Stimulated activated naive CD8-positive, alpha-beta T cell treated with anti-CD3 and anti-CD28 coated beads, Interleukin-15, Interleukin-2, amounts not matched to agents 100 ng/mL and 50 ng/mL, for 24 hours (primary cell): ENCODE measurements at regions not wholly inside any gene's neighbourhood (a gene's known extent, or its start where the extent isn't known, plus 50 kb on each side); places are given as distances from the start of the nearest gene placed in this dataset.

Experiments
- H3K27ac Mint-ChIP-seq: one replicate; pipeline ENCODE4 v1.8.0; 2021; ENCODE audit warnings: mild to moderate bottlenecking, mixed read lengths
- H3K27me3 Mint-ChIP-seq: one replicate; pipeline ENCODE4 v1.8.0; 2021; ENCODE audit warnings: mixed read lengths
- H3K36me3 Mint-ChIP-seq: one replicate; pipeline ENCODE4 v1.8.0; 2021; ENCODE audit warnings: low read depth, mixed read lengths
- H3K4me1 Mint-ChIP-seq: one replicate; pipeline ENCODE4 v1.8.0; 2021; ENCODE audit warnings: low read depth, mixed read lengths
- H3K4me3 Mint-ChIP-seq: one replicate; pipeline ENCODE4 v1.8.0; 2021; ENCODE audit warnings: mild to moderate bottlenecking, mixed read lengths
- H3K9me3 Mint-ChIP-seq: one replicate; pipeline ENCODE4 v1.8.0; 2021; ENCODE audit warnings: mixed read lengths

GRCh38 chr1:87182611-87183010 lies 146.1 kb upstream of the LMO4 start:
- Mint-ChIP-seq H3K27me3 (peaks cover 36% of the 10 kb centered on the region), H3K4me1 (no peaks in the 10 kb centered on the region), H3K4me3 (no peak overlapping the region), H3K27ac (no peak overlapping the region), H3K36me3 (no peaks in the 10 kb centered on the region), H3K9me3 (no peaks in the 10 kb centered on the region)

- Mint-ChIP-seq H3K27ac (no peak overlapping the region), H3K27me3 (peaks cover 27% of the 10 kb centered on the region), H3K9me3 (no peaks in the 10 kb centered on the region), H3K4me1 (no peaks in the 10 kb centered on the region), H3K36me3 (no peaks in the 10 kb centered on the region), H3K4me3 (no peak overlapping the region)
Measured at GRCh38 chr1:87185077-87185476, 143.6 kb upstream of the LMO4 start.

- peaks cover 29% of the 10 kb centered on the region for H3K27me3 Mint-ChIP-seq
- H3K36me3 Mint-ChIP-seq = no peaks in the 10 kb centered on the region
- no peak overlapping the region for H3K4me3 Mint-ChIP-seq
- no peaks in the 10 kb centered on the region for H3K4me1 Mint-ChIP-seq
- no peaks in the 10 kb centered on the region for H3K9me3 Mint-ChIP-seq
- no peak overlapping the region for H3K27ac Mint-ChIP-seq
Measured at GRCh38 chr1:87186346-87186745, 142.3 kb upstream of the LMO4 start.

- peaks cover 32% of the 10 kb centered on the region for H3K27me3 Mint-ChIP-seq
- no peaks in the 10 kb centered on the region for H3K36me3 Mint-ChIP-seq
- no peaks in the 10 kb centered on the region for H3K4me1 Mint-ChIP-seq
- H3K27ac Mint-ChIP-seq = no peak overlapping the region
- no peak overlapping the region for H3K4me3 Mint-ChIP-seq
- no peaks in the 10 kb centered on the region for H3K9me3 Mint-ChIP-seq
Measured at GRCh38 chr1:87188640-87189039, 140.0 kb upstream of the LMO4 start.

- Mint-ChIP-seq H3K36me3 (peaks cover 4% of the 10 kb centered on the region), H3K9me3 (peaks cover 7% of the 10 kb centered on the region), H3K4me3 (no peak overlapping the region), H3K27ac (no peak overlapping the region), H3K27me3 (peaks cover 26% of the 10 kb centered on the region), H3K4me1 (no peaks in the 10 kb centered on the region)
Measured at GRCh38 chr1:87190402-87190801, 138.3 kb upstream of the LMO4 start.

- Mint-ChIP-seq H3K27ac (no peak overlapping the region), H3K36me3 (peaks cover 4% of the 10 kb centered on the region), H3K4me3 (no peak overlapping the region), H3K27me3 (peaks cover 26% of the 10 kb centered on the region), H3K9me3 (peaks cover 10% of the 10 kb centered on the region), H3K4me1 (no peaks in the 10 kb centered on the region)
Measured at GRCh38 chr1:87191646-87192045, 137.0 kb upstream of the LMO4 start.

GRCh38 chr1:87194271-87194774 lies 134.4 kb upstream of the LMO4 start:
- no peaks in the 10 kb centered on the region for H3K4me1 Mint-ChIP-seq
- H3K27ac Mint-ChIP-seq = no peak overlapping the region
- peaks cover 26% of the 10 kb centered on the region for H3K27me3 Mint-ChIP-seq
- peaks cover 10% of the 10 kb centered on the region for H3K9me3 Mint-ChIP-seq
- H3K4me3 Mint-ChIP-seq = no peak overlapping the region
- H3K36me3 Mint-ChIP-seq = peaks cover 4% of the 10 kb centered on the region

GRCh38 chr1:87194856-87195255 lies 133.8 kb upstream of the LMO4 start:
- H3K27me3 Mint-ChIP-seq = peaks cover 30% of the 10 kb centered on the region
- no peaks in the 10 kb centered on the region for H3K4me1 Mint-ChIP-seq
- H3K9me3 Mint-ChIP-seq = peaks cover 10% of the 10 kb centered on the region
- peaks cover 4% of the 10 kb centered on the region for H3K36me3 Mint-ChIP-seq
- no peak overlapping the region for H3K27ac Mint-ChIP-seq
- no peak overlapping the region for H3K4me3 Mint-ChIP-seq

GRCh38 chr1:87196110-87196827 lies 132.4 kb upstream of the LMO4 start:
- peaks cover 4% of the 10 kb centered on the region for H3K36me3 Mint-ChIP-seq
- peaks cover 36% of the 10 kb centered on the region for H3K27me3 Mint-ChIP-seq
- H3K27ac Mint-ChIP-seq = no peak overlapping the region
- H3K9me3 Mint-ChIP-seq = peaks cover 10% of the 10 kb centered on the region
- no peak overlapping the region for H3K4me3 Mint-ChIP-seq
- H3K4me1 Mint-ChIP-seq = no peaks in the 10 kb centered on the region

GRCh38 chr1:87197156-87197555 lies 131.5 kb upstream of the LMO4 start:
- peaks cover 4% of the 10 kb centered on the region for H3K36me3 Mint-ChIP-seq
- no peak overlapping the region for H3K27ac Mint-ChIP-seq
- peaks cover 35% of the 10 kb centered on the region for H3K27me3 Mint-ChIP-seq
- H3K4me3 Mint-ChIP-seq = no peak overlapping the region
- H3K9me3 Mint-ChIP-seq = peaks cover 10% of the 10 kb centered on the region
- peaks cover 2% of the 10 kb centered on the region for H3K4me1 Mint-ChIP-seq

- Mint-ChIP-seq H3K36me3 (peaks cover 4% of the 10 kb centered on the region), H3K9me3 (peaks cover 10% of the 10 kb centered on the region), H3K4me3 (no peak overlapping the region), H3K4me1 (peaks cover 7% of the 10 kb centered on the region), H3K27ac (no peak overlapping the region), H3K27me3 (peaks cover 37% of the 10 kb centered on the region)
Measured at GRCh38 chr1:87197641-87198040, 131.0 kb upstream of the LMO4 start.

- Mint-ChIP-seq H3K9me3 (no peaks in the 10 kb centered on the region), H3K27ac (no peak overlapping the region), H3K36me3 (no peaks in the 10 kb centered on the region), H3K4me1 (peaks cover 23% of the 10 kb centered on the region), H3K27me3 (peaks cover 50% of the 10 kb centered on the region), H3K4me3 (no peak overlapping the region)
Measured at GRCh38 chr1:87200875-87201638, 127.6 kb upstream of the LMO4 start.

GRCh38 chr1:87201768-87202167 lies 126.9 kb upstream of the LMO4 start:
- H3K4me3 Mint-ChIP-seq = no peak overlapping the region
- no peaks in the 10 kb centered on the region for H3K9me3 Mint-ChIP-seq
- H3K27me3 Mint-ChIP-seq = peaks cover 50% of the 10 kb centered on the region
- H3K36me3 Mint-ChIP-seq = no peaks in the 10 kb centered on the region
- H3K4me1 Mint-ChIP-seq = peaks cover 23% of the 10 kb centered on the region
- no peak overlapping the region for H3K27ac Mint-ChIP-seq

- H3K27me3 Mint-ChIP-seq = peaks cover 53% of the 10 kb centered on the region
Measured at GRCh38 chr1:87202451-87202850, 126.2 kb upstream of the LMO4 start.

GRCh38 chr1:87202922-87203655 lies 125.6 kb upstream of the LMO4 start:
- Mint-ChIP-seq H3K4me1 (peaks cover 23% of the 10 kb centered on the region), H3K4me3 (peak overlapping the region; percentile 3), H3K27me3 (peaks cover 57% of the 10 kb centered on the region), H3K9me3 (no peaks in the 10 kb centered on the region), H3K36me3 (no peaks in the 10 kb centered on the region), H3K27ac (no peak overlapping the region)

More at GRCh38 chr1:87202451-87202850, 126.2 kb upstream of the LMO4 start:
- Mint-ChIP-seq H3K27ac (no peak overlapping the region), H3K4me3 (peak overlapping the region; percentile 3), H3K4me1 (peaks cover 23% of the 10 kb centered on the region), H3K36me3 (no peaks in the 10 kb centered on the region), H3K9me3 (no peaks in the 10 kb centered on the region)
